ENCODE measurements at regions not wholly inside any gene's neighbourhood (a gene's known extent, or its start where the extent isn't known, plus 50 kb on each side); places are given as distances from the start of the nearest gene placed in this dataset.

GRCh38 chr6:150535818-150536220 lies 63.9 kb upstream of the PLEKHG1 start:
- no peak overlapping the region for H3K4me3 ChIP-seq (ENCODE audit: low read depth, low read length)
- DNase-seq (ENCODE audit: low read depth): no peak
- TF ChIP-seq CTCF (IDR thresholded peaks at IDR 0.05; ENCODE audit: low read depth, low read length, missing control alignments): no peak

- DNase-seq (ENCODE audit: low read depth): no peak
- no peak overlapping the region for H3K4me3 ChIP-seq (ENCODE audit: low read depth, low read length)
- no peak for TF ChIP-seq CTCF (IDR thresholded peaks at IDR 0.05; ENCODE audit: low read depth, low read length, missing control alignments)
Measured at GRCh38 chr6:150536835-150537234, 62.9 kb upstream of the PLEKHG1 start.

- H3K4me3 ChIP-seq (ENCODE audit: low read depth, low read length): no peak overlapping the region
- TF ChIP-seq CTCF (IDR thresholded peaks at IDR 0.05; ENCODE audit: low read depth, low read length, missing control alignments): no peak
- no peak for DNase-seq (ENCODE audit: low read depth)
Measured at GRCh38 chr6:150537491-150537890, 62.2 kb upstream of the PLEKHG1 start.

GRCh38 chr6:150537893-150538292 lies 61.8 kb upstream of the PLEKHG1 start:
- DNase-seq (ENCODE audit: low read depth): no peak
- no peak overlapping the region for H3K4me3 ChIP-seq (ENCODE audit: low read depth, low read length)
- TF ChIP-seq CTCF (IDR thresholded peaks at IDR 0.05; ENCODE audit: low read depth, low read length, missing control alignments): no peak

- TF ChIP-seq CTCF (IDR thresholded peaks at IDR 0.05; ENCODE audit: low read depth, low read length, missing control alignments): no peak
- no peak overlapping the region for H3K4me3 ChIP-seq (ENCODE audit: low read depth, low read length)
Measured at GRCh38 chr6:150539111-150539510, 60.6 kb upstream of the PLEKHG1 start.

GRCh38 chr6:150539568-150539967 lies 60.1 kb upstream of the PLEKHG1 start:
- no peak for DNase-seq (ENCODE audit: low read depth)
- no peak for TF ChIP-seq CTCF (IDR thresholded peaks at IDR 0.05; ENCODE audit: low read depth, low read length, missing control alignments)
- H3K4me3 ChIP-seq (ENCODE audit: low read depth, low read length): no peak overlapping the region

More at GRCh38 chr6:150539111-150539510, 60.6 kb upstream of the PLEKHG1 start:
- no peak for DNase-seq (ENCODE audit: low read depth)

- TF ChIP-seq CTCF (IDR thresholded peaks at IDR 0.05; ENCODE audit: low read depth, low read length, missing control alignments): no peak
- H3K4me3 ChIP-seq (ENCODE audit: low read depth, low read length): no peak overlapping the region
- no peak for DNase-seq (ENCODE audit: low read depth)
Measured at GRCh38 chr6:150541576-150541975, 58.1 kb upstream of the PLEKHG1 start.
